Activated T-cell treated with anti-CD3 and anti-CD28 coated beads, Interleukin-2, amount 50 U/mL, for 48 hours (primary cell): ENCODE measurements at regions not wholly inside any gene's neighbourhood (a gene's known extent, or its start where the extent isn't known, plus 50 kb on each side); places are given as distances from the start of the nearest gene placed in this dataset.
"Not testable (repeated sequence)": the region's sequence is repeated elsewhere in the genome, so short reads cannot be mapped to it uniquely, and the experiment has no call there.

Experiments used
- DNase-seq, 2 experiments: peaks; one replicate each; pipeline ENCODE4 v3.0.0-alpha.2; 2020

GRCh38 chr1:112817555-112818373, 102.6 kb upstream of the PPM1J start:
- DNase-seq: no peak

GRCh38 chr1:112815376-112815775, 100.2 kb upstream of the PPM1J start:
- no peak for DNase-seq

- DNase-seq: not testable (repeated sequence)
Observed at GRCh38 chr1:112814645-112815044, 99.5 kb upstream of the PPM1J start.

- DNase-seq: peak; percentile 82 to 84
Observed at GRCh38 chr1:112808861-112809684, 93.9 kb upstream of the PPM1J start.

GRCh38 chr1:112807999-112808398, 92.9 kb upstream of the PPM1J start:
- DNase-seq: no peak

- DNase-seq: no peak
Observed at GRCh38 chr1:112807117-112807516, 92.0 kb upstream of the PPM1J start.

GRCh38 chr1:112806090-112806642, 91.0 kb upstream of the PPM1J start:
- DNase-seq: no peak

- DNase-seq: no peak
Observed at GRCh38 chr1:112805155-112805853, 90.2 kb upstream of the PPM1J start.

GRCh38 chr1:112803906-112804762, 89.0 kb upstream of the PPM1J start:
- DNase-seq: peak; percentile 70 to 75

- DNase-seq: no peak
Observed at GRCh38 chr1:112800289-112800688, 85.2 kb upstream of the PPM1J start.

- no peak for DNase-seq
Observed at GRCh38 chr1:112798292-112798691, 83.2 kb upstream of the PPM1J start.

GRCh38 chr1:112797224-112797623, 82.1 kb upstream of the PPM1J start:
- DNase-seq: no peak

GRCh38 chr1:112794654-112795239, 79.6 kb upstream of the PPM1J start:
- no peak for DNase-seq

GRCh38 chr1:112793631-112794565, 78.8 kb upstream of the PPM1J start:
- DNase-seq: no peak

- DNase-seq: no peak
Observed at GRCh38 chr1:112791723-112792104, 76.6 kb upstream of the PPM1J start.

GRCh38 chr1:112790920-112791722, 76.0 kb upstream of the PPM1J start:
- DNase-seq: no peak

- DNase-seq: no peak
Observed at GRCh38 chr1:112788561-112788960, 73.4 kb upstream of the PPM1J start.

GRCh38 chr1:112788054-112788453, 72.9 kb upstream of the PPM1J start:
- no peak for DNase-seq

GRCh38 chr1:112783059-112783458, 67.9 kb upstream of the PPM1J start:
- no peak for DNase-seq
